Thyroid gland (tissue), 4 donors: ENCODE measurements at regions not wholly inside any gene's neighbourhood (a gene's known extent, or its start where the extent isn't known, plus 50 kb on each side); places are given as distances from the start of the nearest gene placed in this dataset.

Experiments used
- CTCF ChIP-seq, 6 experiments: fragments of 200-600 bp in 3 of 6; fragments of 450-650 bp in 3 of 6; sonication (generic) in 3 of 6; IDR thresholded peaks; one replicate each; pipeline ENCODE4 v1.5.1; 2016 to 2019; ENCODE audit warnings: antibody characterized with exemption in 6 of 6, mild to moderate bottlenecking in 2 of 6, inconsistent platforms in 1 of 6, moderate library complexity in 1 of 6
- POLR2A ChIP-seq, 2 donors: fragments of 450-650 bp; IDR thresholded peaks; one replicate each; pipeline ENCODE4 v1.6.1; 2017; ENCODE audit warnings: antibody characterized with exemption in 2 of 2, mild to moderate bottlenecking in 2 of 2, moderate library complexity in 1 of 2

- TF ChIP-seq CTCF (IDR thresholded peaks at IDR 0.05) (no peak), POLR2A (IDR thresholded peaks at IDR 0.05) (no peak)
Measured at GRCh38 chr1:207228987-207229386, 92.5 kb upstream of the CD55 start.
